H9 (cell line): ENCODE measurements at regions not wholly inside any gene's neighbourhood (a gene's known extent, or its start where the extent isn't known, plus 50 kb on each side); places are given as distances from the start of the nearest gene placed in this dataset.

Source experiments
- DNase-seq: peaks from one replicate; pipeline ENCODE4 v3.0.0-alpha.2; 2017
- H2AFZ ChIP-seq: one replicate; pipeline ENCODE4 v1.6.1; 2013; ENCODE audit warnings: mild to moderate bottlenecking, low read length, control low read depth, moderate library complexity
- H2AK5ac ChIP-seq: 2 replicates; pipeline ENCODE4 v1.6.1; 2013; ENCODE audit warnings: low read length, control low read depth, mixed read lengths; ENCODE audit not compliant: insufficient read length
- H2BK120ac ChIP-seq: one replicate; pipeline ENCODE4 v1.6.1; 2013; ENCODE audit warnings: low read depth, mild to moderate bottlenecking, low read length, control low read depth, inconsistent platforms; ENCODE audit not compliant: poor library complexity, severe bottlenecking
- H2BK12ac ChIP-seq: 2 replicates; pipeline ENCODE4 v1.6.1; 2013; ENCODE audit warnings: low read length, control low read depth, mixed read lengths, low read depth; ENCODE audit not compliant: insufficient read length
- H2BK15ac ChIP-seq: 2 replicates; pipeline ENCODE4 v1.6.1; 2013; ENCODE audit warnings: low read depth, low read length, control low read depth
- H2BK20ac ChIP-seq: one replicate; pipeline ENCODE4 v1.6.1; 2013; ENCODE audit warnings: low read depth, mild to moderate bottlenecking, low read length, control low read depth, inconsistent platforms; ENCODE audit not compliant: poor library complexity, severe bottlenecking
- H2BK5ac ChIP-seq: 2 replicates; pipeline ENCODE4 v1.6.1; 2013; ENCODE audit warnings: low read length, control low read depth, mixed read lengths; ENCODE audit not compliant: insufficient read length
- H3K14ac ChIP-seq: 2 replicates; pipeline ENCODE4 v1.6.1; 2013; ENCODE audit warnings: low read length, control low read depth; ENCODE audit not compliant: insufficient read depth
- H3K18ac ChIP-seq: 2 replicates; pipeline ENCODE4 v1.6.1; 2013; ENCODE audit warnings: low read depth, mild to moderate bottlenecking, mixed read lengths, low read length, control low read depth; ENCODE audit not compliant: insufficient read length
- H3K23ac ChIP-seq: 2 replicates; pipeline ENCODE4 v1.6.1; 2013; ENCODE audit warnings: low read length, control low read depth, mixed read lengths, low read depth; ENCODE audit not compliant: insufficient read length
- H3K23me2 ChIP-seq: 2 replicates; pipeline ENCODE4 v1.6.1; 2013; ENCODE audit warnings: low read depth, mild to moderate bottlenecking, mixed read lengths, low read length, control low read depth; ENCODE audit not compliant: insufficient read length, poor library complexity, severe bottlenecking
- H3K27ac ChIP-seq: 2 replicates; pipeline ENCODE4 v1.5.1; 2013; ENCODE audit warnings: low read length, control low read depth, mixed read lengths, low read depth; ENCODE audit not compliant: insufficient read length
- H3K27me3 ChIP-seq: 2 replicates; pipeline ENCODE4 v1.6.1; 2013; ENCODE audit warnings: low read length, control low read depth, inconsistent platforms; ENCODE audit not compliant: insufficient read depth
- H3K4ac ChIP-seq: 2 replicates; pipeline ENCODE4 v1.6.1; 2013; ENCODE audit warnings: low read depth, mild to moderate bottlenecking, control low read depth, inconsistent platforms, low read length, moderate library complexity
- H3K4me1 ChIP-seq: 2 replicates; pipeline ENCODE4 v1.6.1; 2013; ENCODE audit warnings: low read length, control low read depth, inconsistent platforms; ENCODE audit not compliant: insufficient read depth
- H3K4me2 ChIP-seq: 2 replicates; pipeline ENCODE4 v1.6.1; 2013; ENCODE audit warnings: low read length, control low read depth, mixed read lengths; ENCODE audit not compliant: insufficient read length, insufficient read depth
- H3K56ac ChIP-seq: 2 replicates; pipeline ENCODE4 v1.6.1; 2013; ENCODE audit warnings: low read depth, mild to moderate bottlenecking, mixed read lengths, low read length, control low read depth; ENCODE audit not compliant: insufficient read length
- H3K79me1 ChIP-seq: 2 replicates; pipeline ENCODE4 v1.6.1; 2013; ENCODE audit warnings: low read depth, mild to moderate bottlenecking, moderate library complexity, low read length, control low read depth, inconsistent platforms; ENCODE audit not compliant: insufficient read depth, poor library complexity, severe bottlenecking
- H3K79me2 ChIP-seq: 2 replicates; pipeline ENCODE4 v1.6.1; 2013; ENCODE audit warnings: low read length, control low read depth, inconsistent platforms; ENCODE audit not compliant: insufficient read depth
- H3K9ac ChIP-seq: 2 replicates; pipeline ENCODE4 v1.6.1; 2013; ENCODE audit warnings: low read length, control low read depth, mixed read lengths; ENCODE audit not compliant: insufficient read length; ENCODE audit errors: extremely low read depth
- H3K9me3 ChIP-seq: one replicate; pipeline ENCODE4 v1.6.1; 2013; ENCODE audit warnings: low read depth, low read length, inconsistent platforms; ENCODE audit not compliant: control insufficient read depth
- H3T11ph ChIP-seq: one replicate; pipeline ENCODE4 v1.6.1; 2013; ENCODE audit warnings: mild to moderate bottlenecking, low read length, control low read depth, inconsistent platforms
- H4K20me1 ChIP-seq: one replicate; pipeline ENCODE4 v1.6.1; 2013; ENCODE audit not compliant: control insufficient read depth, insufficient read length, insufficient read depth
- H4K5ac ChIP-seq: 2 replicates; pipeline ENCODE4 v1.6.1; 2013; ENCODE audit warnings: low read depth, mild to moderate bottlenecking, mixed read lengths, low read length, control low read depth; ENCODE audit not compliant: insufficient read length
- H4K8ac ChIP-seq: replicated peaks from 2 replicates; pipeline ENCODE4 v1.6.1; 2013; ENCODE audit warnings: low read length, control low read depth, mixed read lengths, low read depth; ENCODE audit not compliant: insufficient read length
- H4K91ac ChIP-seq: 2 replicates; pipeline ENCODE4 v1.6.1; 2013; ENCODE audit warnings: low read depth, mild to moderate bottlenecking, moderate library complexity, mixed read lengths, low read length, control low read depth; ENCODE audit not compliant: insufficient read length
- H3K27ac Mint-ChIP-seq, 3 experiments: 2 replicates in 2 of 3; 3 replicates in 1 of 3; pipeline ENCODE4 v1.8.0; 2020 to 2021; ENCODE audit warnings: mixed read lengths in 3 of 3, mild to moderate bottlenecking in 1 of 3, moderate library complexity in 1 of 3
- H3K27me3 Mint-ChIP-seq: 2 replicates; pipeline ENCODE4 v1.8.0; 2021; ENCODE audit warnings: low read depth, mild to moderate bottlenecking, moderate library complexity, mixed read lengths
- H3K36me3 Mint-ChIP-seq, 3 experiments: 2 replicates in 2 of 3; 3 replicates in 1 of 3; pipeline ENCODE4 v1.8.0; 2020 to 2021; ENCODE audit warnings: low read depth in 3 of 3, mixed read lengths in 3 of 3; ENCODE audit not compliant: insufficient read depth in 1 of 3
- H3K4me1 Mint-ChIP-seq, 2 experiments: 2 replicates each; pipeline ENCODE4 v1.8.0; 2020; ENCODE audit warnings: mixed read lengths in 2 of 2
- H3K4me3 Mint-ChIP-seq, 2 experiments: 2 replicates in 1 of 2; 3 replicates in 1 of 2; pipeline ENCODE4 v1.8.0; 2020 to 2021; ENCODE audit warnings: mild to moderate bottlenecking in 2 of 2, mixed read lengths in 2 of 2, moderate library complexity in 1 of 2
- H3K9me3 Mint-ChIP-seq, 2 experiments: 2 replicates in 1 of 2; 3 replicates in 1 of 2; pipeline ENCODE4 v1.8.0; 2020; ENCODE audit warnings: mild to moderate bottlenecking in 2 of 2, mixed read lengths in 2 of 2, moderate library complexity in 1 of 2
- TF ChIP-seq, protein P1 (sequence below): fragments of 200-600 bp; sonication (generic); conservative IDR thresholded peaks from 3 replicates; pipeline ENCODE4 v1.8.0; 2021; ENCODE audit warnings: antibody characterized with exemption, mild to moderate bottlenecking

GRCh38 chr13:39197647-39198007, 159.4 kb downstream of the NHLRC3 start:
- Mint-ChIP-seq H3K9me3 (no peaks in the 10 kb centered on the region), H3K36me3 (no peaks in the 10 kb centered on the region), H3K27me3 (peaks cover 2% of the 10 kb centered on the region), H3K4me3 (no peak overlapping the region), H3K4me1 (peaks cover 0 to 3% of the 10 kb centered on the region in 2 experiments; a peak in 1 of 4 replicates), H3K27ac (no peak overlapping the region)
- no peaks in the 10 kb centered on the region for H3K4me1 ChIP-seq
- no peak overlapping the region for H4K5ac ChIP-seq
- no peak overlapping the region for H4K91ac ChIP-seq
- no peak overlapping the region for H3K23ac ChIP-seq
- no peak overlapping the region for H2AFZ ChIP-seq
- no peak overlapping the region for H3K27ac ChIP-seq
- no peak overlapping the region for H2BK5ac ChIP-seq
- H3T11ph ChIP-seq, result no peak overlapping the region
- H3K56ac ChIP-seq, result no peak overlapping the region
- no peak overlapping the region for H4K8ac ChIP-seq
- no peak overlapping the region for H3K4me2 ChIP-seq
- no peaks in the 10 kb centered on the region for H3K79me1 ChIP-seq
- no peaks in the 10 kb centered on the region for H3K23me2 ChIP-seq
- no peak overlapping the region for H2BK120ac ChIP-seq
- H2BK15ac ChIP-seq, result no peak overlapping the region
- no peaks in the 10 kb centered on the region for H3K27me3 ChIP-seq
- no peak for DNase-seq
- no peaks in the 10 kb centered on the region for H3K9me3 ChIP-seq
- no peaks in the 10 kb centered on the region for H3K79me2 ChIP-seq
- H2AK5ac ChIP-seq, result no peak overlapping the region
- H3K14ac ChIP-seq, result no peak overlapping the region
- no peak overlapping the region for H3K4ac ChIP-seq
- no peaks in the 10 kb centered on the region for H4K20me1 ChIP-seq
- no peak overlapping the region for H3K18ac ChIP-seq
- no peak overlapping the region for H2BK12ac ChIP-seq
- TF ChIP-seq, protein P1, sequence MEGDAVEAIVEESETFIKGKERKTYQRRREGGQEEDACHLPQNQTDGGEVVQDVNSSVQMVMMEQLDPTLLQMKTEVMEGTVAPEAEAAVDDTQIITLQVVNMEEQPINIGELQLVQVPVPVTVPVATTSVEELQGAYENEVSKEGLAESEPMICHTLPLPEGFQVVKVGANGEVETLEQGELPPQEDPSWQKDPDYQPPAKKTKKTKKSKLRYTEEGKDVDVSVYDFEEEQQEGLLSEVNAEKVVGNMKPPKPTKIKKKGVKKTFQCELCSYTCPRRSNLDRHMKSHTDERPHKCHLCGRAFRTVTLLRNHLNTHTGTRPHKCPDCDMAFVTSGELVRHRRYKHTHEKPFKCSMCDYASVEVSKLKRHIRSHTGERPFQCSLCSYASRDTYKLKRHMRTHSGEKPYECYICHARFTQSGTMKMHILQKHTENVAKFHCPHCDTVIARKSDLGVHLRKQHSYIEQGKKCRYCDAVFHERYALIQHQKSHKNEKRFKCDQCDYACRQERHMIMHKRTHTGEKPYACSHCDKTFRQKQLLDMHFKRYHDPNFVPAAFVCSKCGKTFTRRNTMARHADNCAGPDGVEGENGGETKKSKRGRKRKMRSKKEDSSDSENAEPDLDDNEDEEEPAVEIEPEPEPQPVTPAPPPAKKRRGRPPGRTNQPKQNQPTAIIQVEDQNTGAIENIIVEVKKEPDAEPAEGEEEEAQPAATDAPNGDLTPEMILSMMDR, result no peak
- no peak overlapping the region for H3K9ac ChIP-seq
- no peak overlapping the region for H2BK20ac ChIP-seq
